ENCODE measurements at regions not wholly inside any gene's neighbourhood (a gene's known extent, or its start where the extent isn't known, plus 50 kb on each side); places are given as distances from the start of the nearest gene placed in this dataset.
"Not testable (repeated sequence)": the region's sequence is repeated elsewhere in the genome, so short reads cannot be mapped to it uniquely, and the experiment has no call there.

GRCh38 chr9:85859765-85860164 lies 81.2 kb upstream of the NAA35 start:
- H3K9me3 ChIP-seq: no peaks in the 10 kb centered on the region
- TF ChIP-seq EP300 (IDR thresholded peaks at IDR 0.05) (no peak), POLR2A (IDR thresholded peaks at IDR 0.05) (no peak)
- 34 to 67% (median 42%) methylated on average over 1 of the region's 1 CpG for WGBS, 5 donors
- H3K27me3 ChIP-seq: no peaks in the 10 kb centered on the region
- DNase-seq: no peak
- peaks cover 0 to 25% (median 9%) of the 10 kb centered on the region in 4 donors for H3K36me3 ChIP-seq
- no peak overlapping the region for H3K4me3 ChIP-seq
- no peaks in the 10 kb centered on the region for H3K4me1 ChIP-seq
- H3K27ac ChIP-seq: no peak overlapping the region
- intact Hi-C loops (cut with DNase I; ENCODE audit: low total_unique reads): no loop called here

GRCh38 chr9:85861882-85862281 lies 79.1 kb upstream of the NAA35 start:
- H3K27ac ChIP-seq; intact Hi-C loops (cut with DNase I; ENCODE audit: low total_unique reads); H3K4me3 ChIP-seq; H3K4me1 ChIP-seq; H3K9me3 ChIP-seq; DNase-seq; H3K27me3 ChIP-seq: not testable (repeated sequence)
- H3K36me3 ChIP-seq: peaks cover 0 to 21% (median 8%) of the 10 kb centered on the region in 4 donors
- WGBS, 5 donors: 96 to 99% (median 97%) methylated on average over 5 of the region's 5 CpGs

DNA sequence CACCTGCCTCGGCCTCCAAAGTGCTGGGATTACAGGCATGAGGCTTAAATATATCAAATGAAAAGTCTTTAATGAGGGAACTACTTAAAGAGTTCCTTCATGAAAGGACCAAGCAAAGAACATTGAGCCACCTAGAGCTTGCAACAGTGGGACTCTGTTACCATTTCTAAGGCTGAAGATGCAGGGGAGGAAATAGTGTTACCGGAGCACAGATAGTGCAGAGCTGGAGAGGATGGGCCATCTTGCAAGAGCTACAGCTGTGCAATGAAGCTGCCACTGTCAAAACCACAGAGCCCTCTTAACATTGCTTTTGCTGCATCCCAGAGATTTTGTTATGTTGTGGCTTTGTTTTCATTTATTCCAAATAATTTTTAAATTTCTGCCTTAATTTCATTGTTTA lies 77.1 kb upstream of the NAA35 start:
- no peak for DNase-seq
- peaks cover 0 to 8% (median 4%) of the 10 kb centered on the region in 4 donors for H3K36me3 ChIP-seq
- no peaks in the 10 kb centered on the region for H3K4me1 ChIP-seq
- no peaks in the 10 kb centered on the region for H3K27me3 ChIP-seq
- no peaks in the 10 kb centered on the region for H3K9me3 ChIP-seq
- 92 to 97% (median 95%) methylated on average over 2 of the region's 2 CpGs for WGBS, 5 donors
- intact Hi-C loops (cut with DNase I; ENCODE audit: low total_unique reads): no loop called here
- TF ChIP-seq EP300 (IDR thresholded peaks at IDR 0.05) (no peak), POLR2AphosphoS5 (IDR thresholded peaks at IDR 0.05) (no peak), POLR2A (IDR thresholded peaks at IDR 0.05) (no peak)
- TF ChIP-seq, protein P1, sequence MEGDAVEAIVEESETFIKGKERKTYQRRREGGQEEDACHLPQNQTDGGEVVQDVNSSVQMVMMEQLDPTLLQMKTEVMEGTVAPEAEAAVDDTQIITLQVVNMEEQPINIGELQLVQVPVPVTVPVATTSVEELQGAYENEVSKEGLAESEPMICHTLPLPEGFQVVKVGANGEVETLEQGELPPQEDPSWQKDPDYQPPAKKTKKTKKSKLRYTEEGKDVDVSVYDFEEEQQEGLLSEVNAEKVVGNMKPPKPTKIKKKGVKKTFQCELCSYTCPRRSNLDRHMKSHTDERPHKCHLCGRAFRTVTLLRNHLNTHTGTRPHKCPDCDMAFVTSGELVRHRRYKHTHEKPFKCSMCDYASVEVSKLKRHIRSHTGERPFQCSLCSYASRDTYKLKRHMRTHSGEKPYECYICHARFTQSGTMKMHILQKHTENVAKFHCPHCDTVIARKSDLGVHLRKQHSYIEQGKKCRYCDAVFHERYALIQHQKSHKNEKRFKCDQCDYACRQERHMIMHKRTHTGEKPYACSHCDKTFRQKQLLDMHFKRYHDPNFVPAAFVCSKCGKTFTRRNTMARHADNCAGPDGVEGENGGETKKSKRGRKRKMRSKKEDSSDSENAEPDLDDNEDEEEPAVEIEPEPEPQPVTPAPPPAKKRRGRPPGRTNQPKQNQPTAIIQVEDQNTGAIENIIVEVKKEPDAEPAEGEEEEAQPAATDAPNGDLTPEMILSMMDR (IDR thresholded peaks at IDR 0.05): no peak
- H3K27ac ChIP-seq: no peak overlapping the region
- no peak overlapping the region for H3K4me3 ChIP-seq

- Histone ChIP-seq H3K4me1 (no peaks in the 10 kb centered on the region), H3K27me3 (no peaks in the 10 kb centered on the region), H3K9me3 (no peaks in the 10 kb centered on the region), H3K4me3 (no peak overlapping the region), H3K27ac (no peak overlapping the region), H3K36me3 (no peaks in the 10 kb centered on the region)
- intact Hi-C loops (cut with DNase I; ENCODE audit: low total_unique reads): no loop called here
- DNase-seq: no peak
- TF ChIP-seq POLR2A (IDR thresholded peaks at IDR 0.05) (no peak), POLR2AphosphoS5 (IDR thresholded peaks at IDR 0.05) (no peak), EP300 (IDR thresholded peaks at IDR 0.05) (no peak)
- TF ChIP-seq, protein P1 (IDR thresholded peaks at IDR 0.05): no peak
- WGBS, 5 donors: 72 to 88% (median 77%) methylated on average over 2 of the region's 2 CpGs
Measured at GRCh38 chr9:85871008-85871407, 69.9 kb upstream of the NAA35 start.

GRCh38 chr9:85871683-85872082 lies 69.3 kb upstream of the NAA35 start:
- H3K4me1 ChIP-seq; DNase-seq; H3K27ac ChIP-seq; H3K27me3 ChIP-seq; H3K36me3 ChIP-seq; H3K9me3 ChIP-seq; H3K4me3 ChIP-seq; intact Hi-C loops (cut with DNase I; ENCODE audit: low total_unique reads): not testable (repeated sequence)
- 61 to 72% (median 71%) methylated on average over 5 of the region's 5 CpGs for WGBS, 5 donors

DNA sequence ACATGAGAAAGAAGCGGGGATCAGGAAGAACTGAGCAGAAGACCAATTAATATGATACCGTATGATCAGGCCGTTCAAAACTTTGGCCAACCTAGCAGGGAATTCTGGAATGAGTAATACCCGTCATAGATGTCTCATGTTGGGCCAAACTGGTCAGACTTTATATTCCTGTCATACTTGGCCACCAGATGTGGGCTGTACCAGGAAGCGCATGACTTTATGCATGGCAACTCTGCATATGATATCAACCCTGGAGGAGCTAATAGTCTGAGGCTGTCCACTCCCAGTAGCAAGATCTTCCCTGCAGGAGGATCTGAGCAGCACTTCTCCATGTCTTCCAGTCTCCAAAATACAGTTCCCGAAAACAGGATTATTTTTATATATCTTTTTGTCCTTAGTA lies 68.5 kb upstream of the NAA35 start:
- intact Hi-C loops (cut with DNase I; ENCODE audit: low total_unique reads): no loop called here
- Histone ChIP-seq H3K4me1 (no peaks in the 10 kb centered on the region), H3K9me3 (no peaks in the 10 kb centered on the region), H3K4me3 (no peak overlapping the region), H3K27me3 (no peaks in the 10 kb centered on the region), H3K36me3 (no peaks in the 10 kb centered on the region), H3K27ac (no peak overlapping the region)
- 89 to 99% (median 95%) methylated on average over 6 of the region's 6 CpGs for WGBS, 5 donors
- no peak for DNase-seq
- TF ChIP-seq EP300 (IDR thresholded peaks at IDR 0.05) (no peak), POLR2AphosphoS5 (IDR thresholded peaks at IDR 0.05) (no peak), POLR2A (IDR thresholded peaks at IDR 0.05) (no peak)
- TF ChIP-seq, protein P1 (IDR thresholded peaks at IDR 0.05): no peak
